K562 (cell line): ENCODE measurements at regions not wholly inside any gene's neighbourhood (a gene's known extent, or its start where the extent isn't known, plus 50 kb on each side); places are given as distances from the start of the nearest gene placed in this dataset.

ENCODE experiments used
- ATAC-seq: fragments of 200-7000 bp; cut with Tn5 transposase; 3 replicates; pipeline ENCODE4 v1.9.1; 2020; ENCODE audit warnings: moderate library complexity
- BruUV-seq: library from RNA; stranded (reverse); fragments of 400-500 nt; replicated peaks from 2 replicates; lab custom pipeline; 2021; lab: Mats Ljungman, UMichigan
- CTCF ChIA-PET: fragments of 300-600 bp; formaldehyde crosslinking; extraction: SDS; loops from one replicate; lab custom pipeline; 2021; ENCODE audit warnings: low intra/inter-chr PET ratio; lab: Yijun Ruan, JAX
- POLR2A ChIA-PET: fragments of 300-600, 350-650 bp; sonication (Branson Sonifier 250); formaldehyde crosslinking; extraction: SDS; loops from one replicate; lab custom pipeline; 2021; ENCODE audit warnings: antibody characterized with exemption, inconsistent platforms; lab: Yijun Ruan, JAX
- DNase-seq, 4 experiments: peaks; one replicate each; pipeline versions ENCODE4 v3.0.0 to v3.0.0-alpha.2; 2011 to 2018; ENCODE audit warnings: low spot score in 3 of 4, mixed read lengths in 3 of 4; ENCODE audit errors: extremely low read depth in 1 of 4
- FAIRE-seq: peaks from 2 replicates; lab custom pipeline; 2011; peaks lifted over from hg19 to GRCh38; lab: Jason Lieb, UNC
- H2AFZ ChIP-seq: 2 replicates; pipeline ENCODE4 v1.6.0; 2011; ENCODE audit warnings: low read depth, low read length, control low read depth, inconsistent platforms
- H3K27ac ChIP-seq: fragments of 200-600 bp; 3 replicates; pipeline ENCODE4 v1.8.0; 2011; ENCODE audit warnings: low read depth, mild to moderate bottlenecking, control low read depth, inconsistent platforms, low read length, moderate library complexity, mixed read lengths; ENCODE audit errors: extremely low read depth
- H3K27me3 ChIP-seq, 2 experiments: fragments of 300-600 bp in 1 of 2; 2 replicates in 1 of 2; 3 replicates in 1 of 2; pipeline versions ENCODE4 v1.6.0 to v1.8.0; 2011; ENCODE audit warnings: inconsistent platforms in 2 of 2, low read length in 2 of 2, mild to moderate bottlenecking in 1 of 2, mixed read lengths in 1 of 2, moderate library complexity in 1 of 2; ENCODE audit not compliant: control insufficient read depth in 2 of 2, insufficient read depth in 2 of 2
- H3K36me3 ChIP-seq: fragments of 300-600 bp; 3 replicates; pipeline ENCODE4 v1.8.0; 2011; ENCODE audit warnings: mild to moderate bottlenecking, low read length, inconsistent platforms; ENCODE audit not compliant: control insufficient read depth, insufficient read depth
- H3K4me1 ChIP-seq, 2 experiments: fragments of 200-600 bp in 1 of 2; replicated peaks in 1 of 2; 2 replicates in 1 of 2; 3 replicates in 1 of 2; pipeline versions ENCODE4 v1.5.1 to v1.8.0; 2011; ENCODE audit warnings: inconsistent platforms in 2 of 2, low read length in 2 of 2, mild to moderate bottlenecking in 1 of 2, mixed read lengths in 1 of 2, moderate library complexity in 1 of 2; ENCODE audit not compliant: control insufficient read depth in 2 of 2, insufficient read depth in 2 of 2
- H3K4me2 ChIP-seq: 2 replicates; pipeline ENCODE4 v1.6.1; 2011; ENCODE audit warnings: low read length, control low read depth, inconsistent platforms, mixed read lengths; ENCODE audit not compliant: insufficient read depth
- H3K4me3 ChIP-seq: fragments of 200-600 bp; sonication (generic), shearing (Covaris generic); 2 replicates; pipeline ENCODE4 v1.5.1; 2016; ENCODE audit warnings: control low read depth, inconsistent platforms
- H3K79me2 ChIP-seq: fragments of 200-600 bp; 3 replicates; pipeline ENCODE4 v1.8.0; 2011; ENCODE audit warnings: low read length, inconsistent platforms; ENCODE audit not compliant: control insufficient read depth, insufficient read depth
- H3K9ac ChIP-seq, 2 experiments: 2 replicates each; pipeline versions ENCODE4 v1.6.0 to v1.6.1; 2011; ENCODE audit warnings: low read depth in 2 of 2, low read length in 2 of 2, control low read depth in 1 of 2, inconsistent platforms in 1 of 2, mild to moderate bottlenecking in 1 of 2, mixed read lengths in 1 of 2; ENCODE audit not compliant: insufficient read depth in 1 of 2
- H3K9me1 ChIP-seq: one replicate; pipeline ENCODE4 v1.6.0; 2011; ENCODE audit warnings: inconsistent platforms, mild to moderate bottlenecking, low read length, moderate library complexity; ENCODE audit not compliant: control insufficient read depth, insufficient read depth
- H3K9me3 ChIP-seq: replicated peaks from 2 replicates; pipeline ENCODE4 v1.5.1; 2011; ENCODE audit warnings: low read depth, low read length, inconsistent platforms; ENCODE audit not compliant: control insufficient read depth, insufficient read depth
- H4K20me1 ChIP-seq: replicated peaks from 2 replicates; pipeline ENCODE4 v1.6.1; 2011; ENCODE audit warnings: low read length, inconsistent platforms, mixed read lengths; ENCODE audit not compliant: control insufficient read depth, insufficient read depth
- CBX3 ChIP-seq, 2 experiments: IDR thresholded peaks; 1 replicate in 1 of 2; 2 replicates in 1 of 2; pipeline ENCODE4 v1.6.1; 2012; ENCODE audit warnings: inconsistent platforms in 2 of 2, low read length in 2 of 2, borderline replicate concordance in 1 of 2, control low read depth in 1 of 2
- IFI16 ChIP-seq: fragments of 250-450 bp; sonication (Bioruptor Pico); IDR thresholded peaks from 2 replicates; pipeline ENCODE4 v2.1.2; 2022; ENCODE audit warnings: mild to moderate bottlenecking, inconsistent platforms
- LEF1 ChIP-seq: fragments of 450-650 bp; IDR thresholded peaks from 2 replicates; pipeline ENCODE4 v1.6.1; 2016; ENCODE audit warnings: mild to moderate bottlenecking
- NBN ChIP-seq: fragments of 450-650 bp; IDR thresholded peaks from 2 replicates; pipeline ENCODE4 v1.6.1; 2016; ENCODE audit warnings: low read depth, mild to moderate bottlenecking
- RFX5 ChIP-seq: IDR thresholded peaks from 2 replicates; pipeline ENCODE4 v1.6.1; 2011; ENCODE audit warnings: low read depth, mild to moderate bottlenecking, improper control_type of control experiment, low read length
- RFX7 ChIP-seq: fragments of 250-450 bp; sonication (Bioruptor Pico); IDR thresholded peaks from 2 replicates; pipeline ENCODE4 v1.5.1; 2021; ENCODE audit warnings: mild to moderate bottlenecking
- SIX5 ChIP-seq, 2 experiments: IDR thresholded peaks; 2 replicates each; pipeline ENCODE4 v1.6.1; 2011; ENCODE audit warnings: low read length in 2 of 2, borderline replicate concordance in 1 of 2, low read depth in 1 of 2, mild to moderate bottlenecking in 1 of 2, moderate library complexity in 1 of 2; ENCODE audit not compliant: insufficient read depth in 1 of 2
- TRIM25 ChIP-seq: fragments of 450-650 bp; IDR thresholded peaks from 2 replicates; pipeline ENCODE4 v1.7.0; 2016; ENCODE audit warnings: borderline replicate concordance
- ZNF134 ChIP-seq: fragments of 250-450 bp; sonication (Bioruptor Pico); conservative IDR thresholded peaks from 2 replicates; pipeline ENCODE4 v1.4.0; 2020
- ZNF75A ChIP-seq: fragments of 450-650 bp; formaldehyde crosslinking; IDR thresholded peaks from 2 replicates; pipeline ENCODE4 v1.4.0; 2020; ENCODE audit warnings: mild to moderate bottlenecking
- WGBS: fragments of 100-300 bp; shearing (Covaris generic); methylation state at CpG from one replicate; pipeline ENCODE4 v1.1.6; 2016; ENCODE audit warnings: low coverage, mixed read lengths; ENCODE audit not compliant: insufficient coverage; ENCODE audit errors: missing lambda C conversion rate; 5-methylcytosine and 5-hydroxymethylcytosine counted together
- in situ Hi-C: fragments of 300-500 bp; cut with MboI; formaldehyde crosslinking; loops from 4 replicates; pipeline ENCODE4 v1.15.0; 2018; ENCODE audit warnings: inconsistent platforms, mixed read lengths
- intact Hi-C: fragments of 100-400 bp; cut with micrococcal nuclease; formaldehyde crosslinking; loops from 2 replicates; pipeline ENCODE4 v1.14.2; 2022
- TF ChIP-seq, protein P1 (sequence below), 3 experiments: fragments of 200-800 bp in 1 of 3; sonication (Bioruptor generic) in 1 of 3; sonication (generic) in 1 of 3; formaldehyde crosslinking in 1 of 3; IDR thresholded peaks; 2 replicates each; pipeline versions ENCODE4 v1.6.1 to v1.8.0; 2016 to 2022; ENCODE audit warnings: mild to moderate bottlenecking in 2 of 3, missing compliant biosample characterization in 2 of 3, missing genetic modification characterization in 2 of 3, missing genetic modification reagents in 1 of 3

GRCh38 chr14:51535443-51536044 lies 116.2 kb upstream of the FRMD6 start (continued):
- TF ChIP-seq, protein P1, sequence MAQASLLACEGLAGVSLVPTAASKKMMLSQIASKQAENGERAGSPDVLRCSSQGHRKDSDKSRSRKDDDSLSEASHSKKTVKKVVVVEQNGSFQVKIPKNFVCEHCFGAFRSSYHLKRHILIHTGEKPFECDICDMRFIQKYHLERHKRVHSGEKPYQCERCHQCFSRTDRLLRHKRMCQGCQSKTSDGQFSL (CRISPR knock-in tag; IDR thresholded peaks at IDR 0.05) = no peak
- TF ChIP-seq, protein P1 (tag; IDR thresholded peaks at IDR 0.05) = no peak
- no peak for TF ChIP-seq ZNF75A
- no peak for TF ChIP-seq TRIM25
- TF ChIP-seq NBN = no peak

GRCh38 chr14:51538973-51539372 lies 112.7 kb upstream of the FRMD6 start:
- H3K4me2 ChIP-seq = no peak overlapping the region
- CTCF ChIA-PET = no interaction called here

More at GRCh38 chr14:51538973-51539372, 112.7 kb upstream of the FRMD6 start:
- in situ Hi-C loops (no loop called here), intact Hi-C loops (no loop called here)
- Histone ChIP-seq H3K9ac (no peak overlapping the region), H3K27ac (no peak overlapping the region), H3K36me3 (no peaks in the 10 kb centered on the region), H4K20me1 (no peaks in the 10 kb centered on the region), H3K79me2 (no peaks in the 10 kb centered on the region), H3K9me3 (no peaks in the 10 kb centered on the region), H3K27me3 (no peaks in the 10 kb centered on the region), H2AFZ (no peak overlapping the region), H3K9me1 (no peaks in the 10 kb centered on the region), H3K4me1 (no peaks in the 10 kb centered on the region), H3K4me3 (no peak overlapping the region)
- TF ChIP-seq RFX5 (no peak), LEF1 (no peak), CBX3 (IDR thresholded peaks at IDR 0.05; ENCODE audit: borderline replicate concordance in 1 of 2, low read length in 2 of 2) (no peak), SIX5 (IDR thresholded peaks at IDR 0.05; ENCODE audit: borderline replicate concordance in 1 of 2, insufficient read depth in 1 of 2, low read depth in 1 of 2, low read length in 2 of 2) (no peak), ZNF134 (no peak), IFI16 (CRISPR knock-in tag) (no peak), RFX7 (CRISPR knock-in tag) (no peak)
- TF ChIP-seq, protein P1 (CRISPR knock-in tag; IDR thresholded peaks at IDR 0.05) = no peak
- TF ChIP-seq, protein P1 (tag; IDR thresholded peaks at IDR 0.05) = no peak
- no TSS peak for BruUV-seq
- no CpG with 5 or more reads among the region's 1 CpG for WGBS
- FAIRE-seq (no peak), DNase-seq (no peak), ATAC-seq (no peak)
- POLR2A ChIA-PET = no interaction called here
